GM19240 (cell line): ENCODE measurements at regions not wholly inside any gene's neighbourhood (a gene's known extent, or its start where the extent isn't known, plus 50 kb on each side); places are given as distances from the start of the nearest gene placed in this dataset.

Experiments used
- DNase-seq: peaks from one replicate; pipeline ENCODE4 v3.0.0; 2011; ENCODE audit warnings: low spot score; ENCODE audit not compliant: insufficient read length

DNA sequence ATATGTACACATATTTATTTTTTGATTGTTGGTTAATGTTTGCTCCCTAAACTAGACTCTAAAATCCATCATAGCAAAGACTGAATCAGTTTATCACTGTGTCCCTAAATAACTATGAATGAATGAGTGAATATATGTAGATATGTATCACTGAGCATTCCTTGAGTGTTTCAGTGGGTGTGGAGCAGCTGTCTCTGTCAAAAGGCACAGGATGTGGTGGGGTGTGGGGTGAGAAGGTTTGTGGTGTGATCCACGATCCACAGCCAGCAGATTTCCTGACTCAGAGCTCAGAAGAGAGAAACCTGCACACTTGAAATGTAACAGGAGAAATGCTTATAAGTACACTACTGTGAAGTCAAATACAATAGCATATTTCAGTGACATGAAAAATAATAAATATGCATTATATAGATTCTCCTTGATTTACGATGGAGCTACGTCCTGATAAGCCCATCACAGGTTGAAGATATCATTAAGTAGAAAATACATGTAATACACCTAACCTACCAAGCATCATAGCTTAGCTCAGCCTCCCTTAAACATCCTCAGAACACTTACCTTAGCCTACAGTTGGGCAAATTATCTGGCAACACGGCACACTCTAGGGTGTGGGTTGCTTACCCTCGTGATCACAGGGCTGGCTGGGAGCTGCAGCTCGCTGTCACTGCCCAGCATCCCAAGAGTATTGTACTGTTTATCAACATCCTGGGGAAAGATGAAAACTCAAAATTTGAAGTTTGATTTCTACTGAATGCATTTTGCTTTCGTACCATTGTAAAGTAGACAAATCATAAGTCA, 287.0 kb downstream of the GAS1 start:
- DNase-seq, result no peak

DNA sequence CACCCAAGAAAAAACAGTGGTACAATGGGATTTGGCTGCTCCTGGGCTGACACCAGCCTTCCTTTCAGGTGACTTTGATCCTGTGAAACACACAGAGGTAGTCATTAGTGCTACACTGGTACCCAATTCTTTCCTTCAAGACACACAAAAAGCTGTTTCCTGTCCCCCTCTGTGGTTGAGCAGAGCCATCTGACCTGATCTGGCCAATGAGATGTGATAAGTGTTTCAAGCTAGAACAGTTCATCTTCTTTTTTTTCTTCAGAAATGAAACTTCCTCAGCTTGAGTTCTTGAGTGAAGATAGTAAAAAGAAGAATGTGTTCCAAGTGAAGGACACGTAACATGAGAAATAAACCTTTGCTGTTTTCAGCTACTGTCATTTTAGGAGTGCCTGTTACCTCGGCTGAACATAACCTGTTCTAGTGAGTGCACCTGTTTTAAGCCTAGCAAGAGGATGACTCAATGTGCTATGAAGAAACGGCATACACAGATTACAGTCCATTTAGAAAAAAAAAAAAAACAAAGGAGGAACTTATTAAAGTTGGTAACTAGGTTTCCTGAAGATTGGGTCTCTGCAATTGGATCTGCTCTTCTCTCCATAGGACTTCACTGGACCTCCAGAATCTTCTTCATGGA, 287.8 kb downstream of the GAS1 start:
- no peak for DNase-seq

DNA sequence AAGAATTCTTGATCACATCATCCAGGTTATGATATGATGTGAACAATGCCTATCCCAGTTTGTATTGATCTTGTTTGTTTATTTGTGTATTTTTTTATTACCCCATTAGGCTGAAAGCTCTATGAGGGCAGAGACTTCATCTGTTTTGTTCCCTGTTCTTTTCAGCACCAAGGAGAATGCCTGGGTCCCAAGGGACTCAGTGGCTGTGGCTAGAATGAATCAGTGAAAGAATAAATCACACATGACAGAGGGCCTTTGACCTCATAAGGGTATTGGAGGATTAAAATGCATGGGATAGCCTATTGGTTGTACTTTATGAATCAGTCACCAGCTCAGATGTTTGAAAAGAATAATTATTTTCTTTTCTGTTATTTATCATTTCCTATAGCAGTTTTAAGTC, 292.2 kb downstream of the GAS1 start:
- no peak for DNase-seq

DNA sequence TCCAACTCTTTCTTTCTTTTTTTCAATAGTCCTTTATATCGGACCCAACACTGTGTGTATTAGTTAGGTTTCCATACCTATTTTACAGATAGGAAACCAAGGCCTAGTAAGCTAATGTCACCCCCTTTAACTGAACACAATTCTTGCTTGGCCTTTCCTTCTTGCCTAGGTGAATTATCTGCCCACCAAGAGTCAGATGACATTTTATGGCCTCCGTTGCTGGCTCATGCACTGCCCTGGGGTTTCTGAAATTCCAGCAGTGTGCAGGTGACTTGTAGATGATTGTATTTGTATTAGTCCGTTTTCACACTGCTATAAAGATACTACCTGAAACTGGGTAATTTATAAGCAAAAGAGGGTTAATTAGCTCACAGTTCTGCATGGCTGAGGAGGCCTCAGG, 293.8 kb downstream of the GAS1 start:
- DNase-seq, result no peak

DNA sequence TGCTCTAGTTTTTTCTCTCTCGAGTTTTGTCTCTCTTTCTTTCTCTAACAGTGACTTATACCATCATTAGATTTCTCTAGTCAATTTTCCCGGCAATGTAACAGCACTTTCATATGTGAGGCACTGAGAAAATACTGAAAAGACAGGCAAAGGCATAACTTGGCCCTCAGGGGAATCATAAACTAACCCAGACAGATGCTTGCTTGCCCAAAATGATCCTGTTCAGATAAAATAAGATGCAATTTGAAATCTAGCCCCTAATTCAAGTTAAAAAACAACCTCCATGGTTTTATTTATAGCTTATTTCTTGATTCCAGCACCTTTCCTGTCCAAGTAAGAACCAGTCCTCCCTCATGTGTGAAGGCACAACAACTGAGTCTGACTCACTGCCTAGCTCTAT, 294.6 kb downstream of the GAS1 start:
- DNase-seq, result no peak

DNA sequence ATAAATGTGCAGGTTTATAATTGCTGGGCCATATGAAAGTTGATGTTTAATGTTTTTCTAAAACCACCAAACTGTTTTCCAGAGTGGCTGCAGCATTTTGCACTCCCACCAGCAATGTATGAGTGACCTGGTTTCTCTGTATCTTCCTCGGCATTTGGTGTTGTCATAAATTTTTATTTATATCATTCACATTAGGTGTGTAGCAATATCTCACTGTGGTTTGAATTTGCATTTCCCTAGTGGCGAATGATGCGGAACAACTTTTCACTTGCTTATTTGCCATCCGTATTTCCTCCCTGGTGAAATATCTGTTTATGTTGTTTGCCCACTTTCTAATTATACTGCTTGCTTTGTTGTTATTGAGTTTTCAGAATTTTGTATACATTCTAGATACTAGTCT, 295.7 kb upstream of the TUT7 start:
- DNase-seq, result no peak

DNA sequence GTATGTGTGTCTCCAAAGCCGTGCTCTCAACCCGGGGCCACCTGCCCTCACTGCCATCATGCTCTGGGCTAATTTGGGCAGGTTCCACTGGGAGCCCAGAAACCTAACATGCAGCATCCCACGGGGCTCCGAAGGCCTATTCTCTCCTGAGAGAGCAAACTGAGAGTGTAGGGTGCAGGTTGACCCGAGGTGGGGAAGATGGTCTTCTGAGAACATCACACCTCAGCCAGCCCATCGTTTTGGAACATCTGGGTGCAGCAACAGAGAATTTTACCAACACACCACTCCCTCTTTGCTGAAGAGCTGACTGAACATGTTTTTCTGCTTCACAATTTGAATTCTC, 294.6 kb upstream of the TUT7 start:
- no peak for DNase-seq

DNA sequence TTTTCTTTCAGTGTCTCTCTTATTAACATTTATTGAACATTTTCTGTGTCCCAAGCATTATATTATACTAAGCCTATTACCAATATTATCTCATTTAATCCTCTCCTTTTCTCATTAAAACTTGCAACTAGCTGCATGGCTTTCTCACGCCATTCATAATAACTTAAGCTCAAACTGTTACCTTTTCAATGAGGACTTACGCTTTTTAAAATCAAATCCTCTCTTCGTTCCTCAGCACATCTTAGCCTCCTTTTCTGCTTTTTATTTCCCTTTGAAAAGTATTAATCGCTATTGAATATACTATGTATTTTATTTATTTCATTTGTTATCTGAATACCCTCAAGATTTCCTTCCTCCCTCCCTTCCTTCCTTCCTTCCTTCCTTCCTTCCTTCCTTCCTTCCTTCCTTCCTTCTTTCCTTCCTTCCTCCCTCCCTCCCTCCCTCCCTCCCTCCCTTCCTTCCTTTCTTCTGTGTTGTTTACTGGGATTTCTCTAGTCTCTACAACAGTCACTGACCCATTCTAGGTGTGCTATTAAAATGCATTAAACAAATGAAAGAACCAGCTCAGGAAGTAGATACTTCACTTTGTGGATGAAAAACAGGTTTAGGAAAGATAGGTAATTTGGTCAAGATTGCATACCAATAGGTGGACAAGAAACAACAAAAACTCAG, 294.1 kb upstream of the TUT7 start:
- no peak for DNase-seq

DNA sequence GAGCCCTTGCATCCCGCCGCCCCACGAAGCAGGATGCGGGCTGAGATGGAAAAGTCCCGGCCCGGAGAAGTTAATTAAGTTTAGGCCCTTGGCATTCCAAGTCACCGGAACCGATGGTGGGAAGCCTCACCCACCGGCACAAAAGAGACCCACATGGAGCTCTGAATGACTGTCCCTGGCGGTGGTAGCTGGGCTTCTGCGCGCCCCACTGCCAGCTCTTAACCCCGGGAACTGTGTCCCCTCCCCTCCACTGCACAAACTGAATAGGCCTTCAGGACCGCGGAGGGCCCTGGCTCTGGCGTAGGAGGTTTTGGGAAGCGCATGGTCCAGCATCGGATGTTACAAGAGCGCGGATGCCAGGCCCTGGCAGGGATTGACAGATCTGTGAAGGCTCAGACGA, 291.1 kb upstream of the TUT7 start:
- no peak for DNase-seq

DNA sequence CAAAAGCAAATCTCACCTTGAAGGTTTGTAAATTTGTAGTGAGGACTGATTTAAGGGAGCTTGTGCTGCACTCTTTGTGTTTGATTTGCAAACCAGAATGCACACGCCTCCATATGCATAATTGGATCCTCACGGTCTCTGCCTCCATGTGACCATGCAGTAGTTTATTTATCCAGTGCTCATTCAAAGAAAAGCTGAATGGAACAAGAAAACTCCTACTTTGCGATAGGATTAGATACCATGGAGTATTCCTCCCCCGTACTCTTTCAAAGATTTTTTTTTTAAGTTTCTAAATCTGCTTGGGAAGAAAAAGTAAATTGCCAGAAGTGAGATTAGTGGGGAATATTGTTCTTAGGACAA, 290.4 kb upstream of the TUT7 start:
- DNase-seq, result no peak

DNA sequence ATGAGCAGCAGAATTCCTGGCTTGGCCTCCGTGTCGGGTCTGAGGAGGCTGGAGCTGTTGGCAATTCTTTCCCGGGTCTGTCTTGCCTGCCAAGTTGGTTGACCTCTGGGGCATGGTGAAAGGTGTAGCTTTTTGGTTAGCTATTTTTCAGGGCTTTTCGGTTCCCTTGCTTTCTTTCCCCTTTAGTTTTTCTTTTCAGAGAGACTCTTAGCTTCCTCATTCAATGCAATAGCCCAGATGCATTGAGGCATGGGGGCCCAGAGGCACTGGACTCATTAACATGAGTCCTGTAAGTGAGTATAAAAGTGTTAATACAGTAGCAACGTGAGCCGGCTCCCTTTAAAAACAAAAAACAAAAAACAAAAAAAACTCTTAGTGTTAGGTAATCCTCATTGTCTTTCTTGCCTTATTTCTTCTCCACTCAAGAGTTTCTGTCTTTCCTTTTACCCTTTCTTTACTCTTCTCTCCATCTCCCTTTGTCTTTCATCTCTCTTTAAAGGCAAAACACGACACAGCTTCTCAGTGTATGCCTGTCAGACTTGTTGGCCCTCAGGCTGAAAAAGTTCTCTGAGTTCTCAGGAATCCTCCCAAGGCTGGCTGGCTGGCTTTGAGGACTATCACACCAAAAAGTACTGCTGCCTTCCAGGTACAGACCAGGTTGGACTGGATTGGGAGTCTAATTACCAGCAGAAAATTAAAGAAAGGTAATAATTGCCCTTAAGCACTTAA, 289.9 kb upstream of the TUT7 start:
- DNase-seq, result no peak

DNA sequence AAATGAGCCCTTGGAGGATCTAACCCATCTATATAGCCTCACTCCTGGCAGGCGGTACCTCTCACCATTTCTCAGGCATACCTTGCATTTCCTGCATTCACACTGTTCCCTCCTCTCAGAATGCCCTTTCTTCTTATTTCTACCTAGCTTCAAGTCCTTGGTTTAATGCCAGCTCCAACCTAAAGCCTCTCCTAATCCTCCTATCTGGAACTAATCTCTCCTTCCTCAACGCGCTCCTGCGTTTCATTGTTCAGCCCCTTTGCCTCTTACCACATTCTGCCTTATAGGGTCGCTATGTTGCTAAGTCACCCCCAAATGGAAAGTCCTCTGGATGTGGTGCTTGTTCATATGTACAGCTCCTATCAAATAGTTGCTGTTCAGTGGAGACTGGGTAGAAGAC, 288.5 kb upstream of the TUT7 start:
- no peak for DNase-seq

DNA sequence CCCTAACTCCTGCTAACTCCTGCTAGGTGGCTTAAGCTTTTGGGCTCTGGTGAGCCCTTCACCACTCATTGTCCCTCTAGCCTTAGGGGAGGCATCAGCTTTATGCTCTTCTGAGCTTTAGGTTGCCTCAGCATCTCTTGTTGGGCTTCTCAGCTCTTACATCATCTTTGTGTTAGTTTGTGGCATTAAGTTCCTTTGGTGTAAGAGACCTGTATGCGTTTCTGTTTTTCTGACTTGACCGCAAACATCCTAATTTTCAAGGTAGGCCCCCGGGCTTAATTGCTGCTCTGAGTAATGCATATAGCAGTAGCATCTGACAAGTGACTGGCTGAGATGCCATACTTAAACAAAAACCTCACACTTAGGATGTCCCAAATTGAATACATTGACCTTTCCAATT, 287.8 kb upstream of the TUT7 start:
- no peak for DNase-seq

DNA sequence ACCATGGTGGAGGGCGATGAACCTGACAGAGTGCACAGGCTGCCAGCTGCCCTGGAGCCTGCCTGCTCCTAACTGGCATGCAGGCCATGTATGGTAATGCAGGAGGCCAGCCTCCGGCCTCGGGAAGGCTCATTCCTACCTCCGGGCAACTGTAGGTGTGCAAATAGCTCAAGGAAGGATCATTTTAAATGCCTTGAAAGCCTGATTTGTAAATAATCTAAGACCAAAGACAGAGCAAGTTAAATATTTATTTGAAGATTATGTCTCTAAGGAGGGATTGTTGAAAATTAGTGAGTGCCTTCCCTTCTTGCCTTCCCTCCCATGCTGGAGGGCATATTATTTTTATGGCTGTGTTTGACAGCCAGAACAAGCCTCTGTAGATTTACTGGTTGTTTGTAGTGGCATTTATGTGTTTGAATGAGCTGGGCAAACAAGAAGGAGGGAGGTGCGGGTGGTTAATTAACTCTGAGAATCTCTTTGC, 285.7 kb upstream of the TUT7 start:
- no peak for DNase-seq

DNA sequence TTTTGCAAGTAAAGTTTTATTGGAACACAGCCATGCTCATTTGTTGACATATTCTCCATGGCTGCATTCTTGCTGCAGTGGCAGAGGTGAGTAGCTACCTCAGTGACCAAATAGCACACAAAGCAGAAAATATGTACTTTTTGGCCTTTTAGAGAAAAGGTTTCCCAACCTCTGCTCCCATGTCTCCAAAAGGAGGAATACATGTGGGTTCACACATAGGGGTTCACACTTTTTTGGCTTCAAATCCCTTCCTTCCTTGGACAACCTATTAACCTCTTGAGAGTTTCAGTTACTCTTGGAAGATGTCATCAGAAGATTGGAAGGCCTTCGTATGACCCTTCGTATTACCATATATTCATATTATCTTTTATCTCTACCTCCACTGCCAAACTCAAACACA, 285.1 kb upstream of the TUT7 start:
- DNase-seq, result no peak

DNA sequence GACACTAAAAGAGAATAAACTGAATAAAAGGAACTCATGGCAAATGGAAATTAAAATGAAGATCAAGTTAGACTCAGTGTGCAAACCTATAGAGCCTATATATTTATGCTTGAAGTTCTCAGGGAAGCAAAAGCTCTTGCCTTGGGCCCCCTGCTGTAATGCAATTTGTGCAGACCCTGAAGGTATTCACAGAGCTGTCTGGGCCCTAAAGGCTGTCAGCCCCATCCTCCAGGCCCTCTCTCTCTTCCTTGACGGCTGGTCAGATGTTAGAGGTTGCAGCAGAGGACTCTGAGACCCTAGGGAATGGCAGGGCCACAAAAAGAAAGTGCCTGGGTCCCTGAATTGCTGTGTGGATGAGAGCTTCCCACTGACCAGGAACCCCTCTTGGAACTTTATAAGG, 283.9 kb upstream of the TUT7 start:
- DNase-seq, result no peak

DNA sequence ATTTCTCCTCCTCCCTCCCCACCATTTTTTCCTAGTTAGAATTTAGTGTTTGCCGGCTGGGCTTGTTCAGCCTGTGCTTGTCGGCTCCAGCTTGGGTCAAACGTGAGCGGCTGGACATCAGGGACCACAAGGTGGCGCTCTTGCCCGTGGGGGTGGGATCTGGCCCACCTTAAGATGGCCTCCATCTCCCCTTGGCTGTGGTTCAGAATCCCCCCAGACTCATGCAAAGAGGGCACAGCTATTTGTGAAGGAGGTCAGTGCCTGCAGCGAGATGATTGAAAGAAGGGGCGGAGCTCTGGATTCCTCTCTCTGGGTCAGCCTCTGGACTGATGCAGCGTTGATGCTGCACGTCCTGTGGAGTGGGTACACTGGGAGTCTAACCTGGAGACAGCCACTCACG, 283.3 kb upstream of the TUT7 start:
- DNase-seq, result no peak

DNA sequence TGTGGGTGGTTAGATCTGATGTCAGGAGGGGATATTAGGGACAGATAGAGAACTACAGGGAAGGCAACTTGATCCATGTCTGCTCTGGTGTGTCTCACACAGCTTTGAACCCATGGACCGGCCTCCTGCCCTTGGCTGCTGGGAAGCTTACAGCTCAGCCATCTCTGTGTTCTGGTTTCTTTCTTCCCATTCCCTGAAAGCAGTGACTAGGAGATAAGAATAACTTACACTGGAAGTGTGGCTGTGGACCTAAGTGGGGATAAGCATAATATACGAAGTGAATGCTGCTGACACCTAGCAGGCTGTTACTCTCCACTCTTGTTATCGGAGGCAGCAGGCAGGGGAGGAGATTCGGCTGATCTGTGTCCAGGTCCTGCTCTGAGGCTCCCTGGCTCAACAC, 282.3 kb upstream of the TUT7 start:
- DNase-seq, result no peak

DNA sequence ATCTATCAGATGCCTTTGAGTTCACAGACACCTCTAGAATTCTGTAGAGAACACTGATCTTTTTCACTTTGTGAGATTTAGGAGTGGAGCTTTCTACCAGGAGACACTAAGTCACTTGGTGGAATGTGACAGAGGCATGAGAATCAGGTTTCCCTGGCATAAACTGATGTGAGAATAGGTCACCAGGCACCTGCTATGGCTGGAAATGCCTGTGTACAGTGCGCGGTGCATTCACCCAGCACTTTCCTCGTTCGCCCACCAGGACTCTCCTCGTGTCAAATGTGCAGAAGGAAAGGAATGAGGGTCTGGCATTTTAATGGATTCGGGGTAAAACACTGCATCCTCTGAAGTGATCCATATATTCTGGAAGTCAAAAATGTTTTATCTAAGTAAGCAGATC, 281.8 kb upstream of the TUT7 start:
- DNase-seq, result no peak

DNA sequence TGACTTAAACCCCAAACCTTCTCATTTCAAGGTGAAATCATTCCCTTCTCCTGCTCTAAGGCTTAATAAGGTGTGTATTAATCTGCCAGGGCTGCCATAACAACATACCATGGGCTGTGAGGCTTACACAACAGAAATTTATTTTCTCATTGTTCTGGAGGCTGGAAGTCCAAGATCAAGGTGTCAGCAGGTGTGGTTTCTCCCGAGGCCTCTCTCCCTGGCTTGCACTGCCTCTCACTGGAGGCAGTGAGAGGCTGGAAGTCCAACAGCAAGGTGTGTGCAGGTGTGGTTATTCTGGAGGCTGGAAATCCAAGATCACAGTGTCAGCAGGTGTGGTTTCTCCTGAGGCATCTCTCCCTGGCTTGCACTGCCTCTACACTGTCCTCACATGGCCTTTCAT, 280.3 kb upstream of the TUT7 start:
- DNase-seq, result no peak

DNA sequence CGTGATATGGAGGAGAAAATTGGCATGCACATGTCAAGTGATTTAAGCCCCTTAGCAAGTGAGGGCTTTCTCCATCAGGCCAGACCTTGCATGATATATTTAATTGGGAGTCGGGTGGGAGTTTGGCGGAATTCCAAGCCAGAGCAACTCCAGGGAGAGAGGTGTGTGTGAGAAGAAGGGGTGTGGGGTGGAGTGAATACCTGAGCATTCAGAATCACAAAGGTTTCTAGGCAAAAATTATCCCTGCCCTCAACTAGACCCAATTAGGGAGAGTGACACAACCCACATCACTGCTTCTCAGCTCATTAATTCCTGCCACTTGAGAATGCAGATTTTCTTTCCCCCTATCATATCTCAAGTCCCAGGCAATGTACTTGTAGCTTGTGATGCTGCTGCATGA, 279.7 kb upstream of the TUT7 start:
- no peak for DNase-seq

DNA sequence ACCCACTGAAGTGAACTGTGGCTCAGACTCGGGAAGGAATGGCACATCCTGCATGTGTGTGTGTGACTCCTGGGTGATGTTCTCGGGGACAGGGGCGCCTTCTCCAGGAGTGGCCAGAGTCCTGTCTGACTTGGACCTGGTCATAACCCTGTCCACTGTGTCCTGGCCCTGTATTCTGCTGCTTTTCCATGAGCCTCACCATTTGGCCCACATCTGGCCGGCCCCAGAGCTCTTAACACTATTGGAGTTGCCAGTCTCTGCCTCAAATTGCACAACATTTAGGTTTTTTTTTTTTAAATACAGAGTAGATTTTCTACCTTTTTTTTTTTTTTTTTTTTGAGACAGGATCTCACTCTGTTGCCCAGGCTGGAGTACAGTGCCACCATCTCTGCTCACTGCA, 278.3 kb upstream of the TUT7 start:
- DNase-seq, result no peak
